ENCODE measurements at regions not wholly inside any gene's neighbourhood (a gene's known extent, or its start where the extent isn't known, plus 50 kb on each side); places are given as distances from the start of the nearest gene placed in this dataset.

DNA sequence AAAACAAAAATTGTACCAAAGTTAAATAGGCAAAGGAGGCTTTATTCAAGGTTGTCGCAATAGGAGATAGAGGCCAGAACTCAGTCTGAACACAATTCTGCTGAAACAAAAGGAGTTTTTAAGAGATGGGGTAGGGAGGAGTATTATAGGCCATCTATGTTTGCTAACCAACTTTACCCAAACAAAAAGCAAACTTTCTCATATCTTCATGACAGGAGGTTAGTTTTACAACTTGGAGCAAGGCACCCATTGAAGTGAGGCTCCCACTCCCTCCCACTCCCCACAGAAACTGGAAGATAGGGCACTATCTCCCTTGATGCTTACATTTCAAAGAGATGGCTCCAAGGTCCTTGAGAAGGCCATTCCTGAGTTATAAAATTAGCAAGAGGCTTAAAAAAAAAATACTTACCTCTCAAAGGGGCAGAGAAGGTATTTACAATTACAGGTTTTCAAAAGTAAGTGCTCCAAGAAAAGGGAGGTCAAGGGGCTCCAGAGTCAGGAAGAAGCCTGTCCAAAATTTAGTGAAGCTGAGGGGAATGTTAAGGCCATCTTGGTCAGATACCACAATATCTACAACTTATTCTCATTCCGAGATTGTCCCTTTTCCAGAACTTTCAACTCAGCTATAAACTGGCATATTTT, 84.4 kb upstream of the DHRS4 start:
- H3K27ac ChIP-seq: no peak overlapping the region
- TF ChIP-seq, protein P1, sequence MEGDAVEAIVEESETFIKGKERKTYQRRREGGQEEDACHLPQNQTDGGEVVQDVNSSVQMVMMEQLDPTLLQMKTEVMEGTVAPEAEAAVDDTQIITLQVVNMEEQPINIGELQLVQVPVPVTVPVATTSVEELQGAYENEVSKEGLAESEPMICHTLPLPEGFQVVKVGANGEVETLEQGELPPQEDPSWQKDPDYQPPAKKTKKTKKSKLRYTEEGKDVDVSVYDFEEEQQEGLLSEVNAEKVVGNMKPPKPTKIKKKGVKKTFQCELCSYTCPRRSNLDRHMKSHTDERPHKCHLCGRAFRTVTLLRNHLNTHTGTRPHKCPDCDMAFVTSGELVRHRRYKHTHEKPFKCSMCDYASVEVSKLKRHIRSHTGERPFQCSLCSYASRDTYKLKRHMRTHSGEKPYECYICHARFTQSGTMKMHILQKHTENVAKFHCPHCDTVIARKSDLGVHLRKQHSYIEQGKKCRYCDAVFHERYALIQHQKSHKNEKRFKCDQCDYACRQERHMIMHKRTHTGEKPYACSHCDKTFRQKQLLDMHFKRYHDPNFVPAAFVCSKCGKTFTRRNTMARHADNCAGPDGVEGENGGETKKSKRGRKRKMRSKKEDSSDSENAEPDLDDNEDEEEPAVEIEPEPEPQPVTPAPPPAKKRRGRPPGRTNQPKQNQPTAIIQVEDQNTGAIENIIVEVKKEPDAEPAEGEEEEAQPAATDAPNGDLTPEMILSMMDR (conservative IDR thresholded peaks at IDR 0.05): no peak

DNA sequence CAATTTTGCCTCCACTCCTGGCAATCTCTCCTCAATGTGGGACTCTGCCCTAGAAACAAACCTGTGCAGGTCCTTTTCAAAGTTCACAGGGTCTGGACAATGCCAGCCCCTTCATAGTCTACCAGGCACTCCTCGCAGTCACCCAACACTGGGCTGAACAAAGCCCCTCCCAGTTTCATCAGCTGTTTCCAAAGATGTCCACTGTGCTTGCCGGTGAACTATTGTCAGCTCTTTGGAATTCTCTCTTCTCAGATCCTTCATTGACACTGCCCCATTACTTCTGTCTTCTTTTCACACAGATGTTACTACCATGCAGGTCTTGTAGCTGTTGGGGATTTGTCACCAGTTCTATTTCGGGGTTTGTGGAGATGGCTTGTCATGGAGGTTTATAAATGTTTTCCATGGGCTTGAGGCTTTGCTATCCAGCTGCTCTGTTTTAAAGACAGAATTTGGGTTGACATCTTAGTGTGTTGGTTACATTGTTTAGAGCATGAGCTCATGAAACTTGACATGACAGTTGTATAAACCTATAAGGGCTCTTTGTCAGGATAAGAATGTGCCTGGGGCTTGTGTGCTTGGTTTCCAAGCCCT, 77.3 kb upstream of the DHRS4 start:
- TF ChIP-seq, protein P1 (conservative IDR thresholded peaks at IDR 0.05): no peak

GRCh38 chr14:23877111-23877510, 76.5 kb upstream of the DHRS4 start:
- TF ChIP-seq, protein P1 (conservative IDR thresholded peaks at IDR 0.05): no peak
- no peak overlapping the region for H3K27ac ChIP-seq

More for the DNA sequence above, 77.3 kb upstream of the DHRS4 start:
- no peak overlapping the region for H3K27ac ChIP-seq

GRCh38 chr14:23877538-23878180, 75.9 kb upstream of the DHRS4 start:
- H3K27ac ChIP-seq: no peak overlapping the region
- TF ChIP-seq, protein P1 (conservative IDR thresholded peaks at IDR 0.05): no peak

GRCh38 chr14:23881282-23881681, 72.3 kb upstream of the DHRS4 start:
- no peak overlapping the region for H3K27ac ChIP-seq
- TF ChIP-seq, protein P1 (conservative IDR thresholded peaks at IDR 0.05): no peak

GRCh38 chr14:23883684-23884540, 69.7 kb upstream of the DHRS4 start:
- TF ChIP-seq, protein P1 (conservative IDR thresholded peaks at IDR 0.05): no peak
- no peak overlapping the region for H3K27ac ChIP-seq

GRCh38 chr14:23884541-23884904, 69.0 kb upstream of the DHRS4 start:
- no peak overlapping the region for H3K27ac ChIP-seq
- TF ChIP-seq, protein P1 (conservative IDR thresholded peaks at IDR 0.05): no peak

Data from VCaP (cell line).